ENCODE measurements at regions not wholly inside any gene's neighbourhood (a gene's known extent, or its start where the extent isn't known, plus 50 kb on each side); places are given as distances from the start of the nearest gene placed in this dataset.

DNA sequence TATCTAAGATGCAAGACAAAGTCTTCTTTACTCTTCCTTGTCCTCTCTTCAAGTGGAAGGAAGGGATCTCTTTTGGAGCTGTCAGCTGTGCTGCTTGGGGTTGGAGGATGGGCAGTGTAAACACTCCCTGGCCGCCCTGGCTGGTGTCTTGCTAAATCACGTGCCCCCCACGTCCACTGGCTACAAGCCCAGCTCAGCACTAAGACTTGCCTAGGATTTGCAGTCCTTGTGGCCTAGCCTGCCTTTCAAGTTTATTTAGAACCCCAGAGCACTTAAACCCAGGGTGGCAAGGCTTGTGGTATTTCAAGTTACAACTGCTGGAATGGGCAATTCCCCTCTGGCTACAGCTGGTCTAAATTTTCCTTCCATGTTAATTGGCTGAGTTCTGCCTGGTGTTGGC is 272.4 kb upstream of the MYO3A start:
- ChIA-PET POLR2A (no interaction called here), CTCF (no interaction called here)

DNA sequence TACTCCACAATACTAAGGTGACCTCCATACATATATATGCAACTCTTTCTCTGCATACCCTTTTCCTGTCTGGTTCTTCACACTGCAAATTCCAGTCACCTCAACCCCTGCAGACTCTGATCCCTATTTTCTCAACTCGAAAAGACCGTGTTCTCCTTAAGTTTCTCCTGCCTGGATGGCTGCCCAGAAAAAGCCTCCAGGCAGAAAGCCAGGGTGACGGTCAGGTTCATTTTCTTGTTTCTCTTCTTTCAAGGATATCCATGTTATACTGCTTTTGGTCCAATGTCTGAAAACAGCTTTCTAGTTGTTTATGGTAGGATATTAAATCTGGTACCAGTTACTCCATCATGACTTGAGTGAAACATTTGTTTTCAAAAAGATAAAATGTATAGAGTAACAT is 267.8 kb upstream of the MYO3A start:
- ChIA-PET POLR2A (no interaction called here), CTCF (no interaction called here)

DNA sequence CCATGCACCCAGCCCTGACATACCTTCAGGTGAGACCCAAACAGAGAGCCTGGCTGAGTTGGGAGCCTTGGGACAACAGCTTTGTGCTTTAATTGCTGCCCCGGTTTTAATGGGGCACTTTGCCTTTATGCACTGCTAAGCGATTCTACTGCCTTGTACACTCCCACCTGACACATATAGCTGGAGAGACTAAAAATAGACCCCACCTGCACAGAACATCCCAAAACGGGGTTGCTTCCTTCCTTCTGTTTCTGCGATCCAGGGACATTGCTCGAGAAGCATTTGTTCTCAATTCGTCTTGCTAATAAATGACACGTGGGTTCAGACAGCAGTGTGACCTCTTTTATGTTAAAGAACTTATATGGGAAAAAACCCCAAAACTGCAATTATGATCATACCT is 258.8 kb upstream of the MYO3A start:
- ChIA-PET CTCF (no interaction called here), POLR2A (no interaction called here)

DNA sequence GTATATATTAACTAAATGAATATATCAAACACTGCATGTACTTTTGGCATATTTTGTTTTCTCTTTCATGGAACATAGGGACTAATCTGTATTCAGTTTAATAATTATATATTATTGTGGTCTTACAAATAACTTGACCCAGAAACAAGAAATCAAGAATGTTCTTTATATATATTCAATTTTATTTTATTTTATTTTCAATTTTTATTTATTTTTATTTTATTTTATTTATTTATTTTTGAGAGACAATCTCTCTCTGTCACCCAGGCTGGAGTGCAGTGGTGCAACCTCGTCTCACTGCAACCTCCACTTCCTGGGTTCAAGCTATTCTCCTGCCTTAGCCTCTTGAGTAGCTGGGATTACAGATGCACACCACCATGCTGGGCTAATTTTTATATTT is 258.4 kb upstream of the MYO3A start:
- ChIA-PET POLR2A (no interaction called here), CTCF (no interaction called here)

DNA sequence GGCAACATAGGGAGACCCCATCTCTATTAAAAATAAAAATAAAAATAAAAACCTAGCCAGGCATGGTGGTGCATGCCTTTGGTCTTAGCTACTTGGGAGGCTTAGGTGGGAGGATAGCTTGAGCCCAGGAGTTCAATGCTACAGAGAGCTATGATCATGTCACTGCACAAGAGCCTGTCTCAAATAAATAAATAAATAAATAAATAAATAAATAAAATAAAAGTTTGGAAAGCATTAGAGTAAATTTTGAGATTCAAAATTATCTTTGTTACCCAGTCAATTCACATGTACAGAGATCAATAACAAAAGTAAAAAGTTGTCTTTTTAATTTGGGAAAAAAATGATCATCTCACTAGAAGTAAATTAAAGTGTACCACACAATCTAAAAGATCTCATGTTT is 255.8 kb upstream of the MYO3A start:
- ChIA-PET POLR2A (no interaction called here), CTCF (no interaction called here)

DNA sequence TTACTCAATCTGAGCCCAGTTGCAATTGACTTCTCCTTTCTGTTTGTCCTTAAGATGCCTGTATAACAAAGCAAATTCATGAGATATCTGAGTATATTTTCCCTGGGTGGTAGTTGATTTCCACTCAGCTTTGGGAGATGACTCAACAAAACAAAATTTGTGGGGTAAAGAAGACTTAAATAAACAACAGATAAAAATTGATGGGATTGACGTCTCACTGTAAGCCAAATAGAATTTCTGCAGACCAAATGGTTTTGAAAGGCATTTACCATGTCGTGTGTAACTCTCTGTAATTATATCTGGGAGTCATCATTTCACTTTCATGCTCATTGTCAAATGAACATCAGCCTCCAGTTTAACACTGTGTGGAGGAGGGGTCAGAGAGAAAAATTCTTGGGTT is 255.4 kb upstream of the MYO3A start:
- CTCF ChIA-PET, result no interaction called here
- POLR2A ChIA-PET, result no interaction called here

DNA sequence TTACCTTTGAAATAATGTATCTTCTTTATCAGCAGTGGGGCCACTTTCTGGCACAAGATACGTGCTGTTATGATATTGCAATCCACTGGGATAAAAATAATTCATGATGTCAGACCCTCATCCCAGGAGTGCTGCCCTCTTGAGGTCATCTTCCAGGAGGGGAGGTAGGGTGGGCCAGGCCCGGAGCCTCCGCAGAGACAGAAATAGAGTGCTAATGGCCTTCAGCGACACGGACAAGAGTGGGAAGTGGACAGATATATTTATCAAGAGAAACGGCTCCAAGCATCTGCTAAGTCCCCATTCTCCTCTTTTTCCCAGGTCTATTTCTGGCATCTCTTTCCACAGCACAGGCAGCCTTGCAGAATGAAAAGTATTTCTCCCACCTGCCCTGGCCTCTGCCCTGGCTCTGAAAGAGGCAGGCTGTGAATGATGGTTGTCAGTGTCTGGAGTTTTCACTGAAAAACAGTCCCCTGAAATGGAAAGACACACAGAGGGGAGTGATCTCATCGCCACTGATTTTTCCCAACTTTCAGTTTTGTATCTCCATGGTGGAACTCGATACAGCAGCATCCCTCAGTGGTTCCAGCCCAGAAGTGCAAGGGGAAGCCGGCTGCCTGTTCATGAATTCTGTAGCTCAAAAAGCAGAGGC is 251.7 kb upstream of the MYO3A start:
- CTCF ChIA-PET, result no interaction called here

DNA sequence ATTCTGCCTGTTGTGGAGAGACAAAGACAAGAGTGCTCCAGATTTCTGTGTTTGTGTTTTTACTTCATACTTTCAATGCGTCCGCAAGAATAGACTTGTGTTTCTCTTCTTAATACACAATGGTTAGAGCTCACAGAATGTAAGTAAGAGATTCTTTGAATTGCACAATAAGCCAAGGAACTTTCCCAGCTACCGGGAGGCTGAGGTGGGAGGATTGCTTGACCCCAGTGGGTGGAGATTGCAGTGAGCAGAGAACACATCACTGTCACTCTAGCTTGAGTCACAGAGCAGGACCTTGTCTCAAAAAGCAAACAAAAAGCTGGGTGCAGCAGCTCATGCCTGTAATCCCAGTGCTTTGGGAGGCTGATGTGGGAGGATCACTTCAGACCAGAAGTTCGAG is 250.7 kb upstream of the MYO3A start:
- ChIA-PET POLR2A (no interaction called here), CTCF (no interaction called here)

More for the DNA sequence above, 251.7 kb upstream of the MYO3A start:
- POLR2A ChIA-PET, result no interaction called here

DNA sequence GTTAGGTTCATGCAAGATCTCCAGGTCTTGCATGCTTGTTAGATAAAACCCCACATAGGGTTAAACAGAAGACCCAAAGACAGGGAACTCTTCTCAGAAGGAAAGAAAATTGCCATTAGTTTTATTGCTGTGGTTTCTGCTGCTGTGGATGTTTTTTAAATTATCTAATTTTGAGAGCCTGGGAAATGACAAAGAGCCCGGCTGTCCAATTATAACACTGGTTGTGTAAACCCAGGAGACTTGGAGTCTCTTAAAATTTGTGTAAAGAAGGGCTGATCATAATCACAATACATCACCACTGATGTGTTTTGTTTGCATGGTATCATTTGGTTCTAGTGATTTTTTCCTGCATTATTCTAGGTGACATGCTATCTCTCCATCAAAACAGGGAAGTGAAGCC is 246.5 kb upstream of the MYO3A start:
- ChIA-PET POLR2A (no interaction called here), CTCF (no interaction called here)

DNA sequence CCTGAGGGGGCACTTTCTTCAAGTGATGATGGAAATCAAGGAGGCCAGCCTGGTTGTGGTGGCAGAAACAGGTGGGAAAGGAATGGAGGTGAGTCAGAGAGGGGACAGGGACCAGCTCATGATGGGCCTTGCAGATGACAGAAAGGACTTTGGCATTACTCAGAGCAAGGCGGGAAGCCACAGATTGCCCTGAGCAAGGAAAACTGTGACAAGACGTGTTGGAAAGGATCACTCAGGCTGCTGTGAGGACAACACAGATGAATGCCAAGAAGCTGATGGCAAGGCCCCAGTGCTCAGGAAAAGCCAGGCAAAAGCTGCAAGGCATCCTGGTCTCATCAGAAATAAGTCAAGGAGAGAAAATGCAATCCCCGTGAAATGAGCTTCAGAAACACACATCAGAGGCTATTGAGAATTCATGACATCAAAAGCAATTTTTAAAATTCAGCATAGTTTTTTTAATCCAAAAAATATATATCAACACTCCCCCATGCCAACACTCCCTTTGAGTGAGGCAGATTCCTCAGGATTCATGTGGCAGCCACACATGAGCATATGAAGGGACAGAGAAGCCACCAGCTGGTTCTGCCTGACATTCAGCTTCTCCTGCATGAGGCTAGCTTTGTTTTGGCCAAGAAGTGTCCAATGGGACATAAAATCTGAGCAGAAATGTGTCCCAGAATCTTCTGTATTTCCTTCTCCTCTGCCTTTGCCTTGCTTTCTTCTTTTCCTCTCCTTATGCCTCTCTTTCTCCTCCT is 244.5 kb upstream of the MYO3A start:
- POLR2A ChIA-PET, result no interaction called here
- CTCF ChIA-PET, result no interaction called here

DNA sequence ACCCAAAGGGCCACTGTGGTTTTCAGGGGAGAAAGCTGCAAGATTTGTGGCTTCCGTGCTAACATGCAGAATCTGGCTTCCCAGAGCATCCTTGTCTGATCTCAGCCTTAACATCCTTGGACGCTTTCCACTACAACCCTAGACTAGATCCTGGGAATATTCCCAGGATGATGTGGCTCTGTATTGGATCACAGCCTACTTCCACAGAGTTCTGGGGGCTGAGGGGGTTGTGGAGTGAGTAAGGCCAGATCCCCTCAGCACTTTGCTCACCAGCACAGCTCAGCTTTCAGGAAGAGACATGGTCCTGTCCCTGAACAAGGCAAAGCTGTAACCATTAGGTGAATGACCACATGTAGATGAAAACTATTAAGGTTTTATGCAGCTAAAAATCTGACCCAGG is 241.3 kb upstream of the MYO3A start:
- ChIA-PET POLR2A (no interaction called here), CTCF (no interaction called here)

DNA sequence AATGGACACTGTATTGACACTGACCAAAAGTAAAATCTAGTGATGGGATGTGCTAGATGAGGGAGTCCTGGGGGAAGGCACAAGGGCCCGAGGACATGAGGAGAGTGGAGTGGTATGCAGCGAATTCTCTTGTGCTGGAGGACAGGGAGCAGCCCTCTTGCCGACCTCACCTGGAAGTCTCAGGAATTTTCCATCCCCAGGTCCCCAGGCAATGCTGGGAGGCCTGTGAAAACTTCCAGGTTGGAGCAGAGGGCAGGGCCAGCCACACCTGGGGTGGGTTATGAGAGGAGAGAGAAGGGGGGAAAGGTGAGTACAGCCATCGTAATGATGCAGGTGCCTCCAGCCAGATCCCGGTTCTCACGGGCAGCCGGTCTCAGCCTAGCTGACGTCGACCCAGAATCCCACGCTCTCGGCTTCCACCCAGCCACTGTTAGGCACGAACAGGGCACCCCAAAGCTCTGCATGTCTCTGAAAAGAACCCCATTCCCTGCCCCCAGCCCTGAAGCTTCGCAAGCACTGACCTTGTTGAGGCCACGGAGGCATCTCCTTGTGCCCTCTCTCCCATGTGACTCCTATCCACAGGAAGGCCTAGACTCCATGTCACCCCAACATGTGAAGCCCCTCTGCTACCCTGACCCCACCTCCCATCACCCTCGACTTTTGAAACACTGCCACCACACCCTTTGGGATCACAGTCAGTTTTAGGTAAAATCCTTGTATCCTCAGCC is 239.7 kb upstream of the MYO3A start:
- ChIA-PET POLR2A (no interaction called here), CTCF (no interaction called here)

DNA sequence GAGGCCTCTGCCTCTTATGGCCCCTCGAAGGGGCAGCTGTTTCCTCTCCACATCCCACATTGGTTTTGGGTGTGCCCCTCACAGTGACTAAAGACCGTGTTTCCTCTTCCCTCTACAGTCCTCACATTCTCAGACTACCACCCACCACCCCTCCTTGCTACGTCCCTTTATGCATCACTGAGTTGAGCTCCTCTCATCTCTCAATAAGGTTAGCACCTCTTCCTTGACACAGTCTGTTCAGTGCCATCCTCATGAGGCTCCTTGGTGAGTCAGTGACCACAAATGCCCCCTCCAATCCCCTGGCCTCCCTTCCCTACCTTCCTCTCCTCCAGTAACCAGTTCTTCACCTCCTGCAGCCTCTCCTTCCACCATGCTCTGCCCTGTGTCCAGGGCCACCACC is 239.1 kb upstream of the MYO3A start:
- ChIA-PET POLR2A (no interaction called here), CTCF (no interaction called here)

DNA sequence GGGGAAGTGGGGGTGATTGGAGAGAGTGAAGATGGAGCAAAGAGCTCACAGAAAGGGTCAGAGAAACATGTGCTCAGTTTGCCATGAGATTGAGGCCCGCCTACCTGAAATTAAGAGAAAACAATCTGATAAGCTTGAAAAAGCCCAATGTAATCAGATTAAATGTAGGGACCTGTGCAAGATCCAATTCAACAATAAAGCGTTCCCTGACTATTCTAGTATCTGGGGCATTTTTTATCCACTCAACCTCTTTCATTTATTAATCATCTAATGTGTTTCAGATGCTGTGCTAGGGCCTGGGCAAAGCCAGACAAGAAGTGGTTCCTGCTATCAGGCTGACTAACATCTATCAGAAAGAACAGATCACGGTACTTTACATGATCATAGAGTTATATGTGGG is 238.4 kb upstream of the MYO3A start:
- CTCF ChIA-PET, result no interaction called here
- POLR2A ChIA-PET, result no interaction called here

DNA sequence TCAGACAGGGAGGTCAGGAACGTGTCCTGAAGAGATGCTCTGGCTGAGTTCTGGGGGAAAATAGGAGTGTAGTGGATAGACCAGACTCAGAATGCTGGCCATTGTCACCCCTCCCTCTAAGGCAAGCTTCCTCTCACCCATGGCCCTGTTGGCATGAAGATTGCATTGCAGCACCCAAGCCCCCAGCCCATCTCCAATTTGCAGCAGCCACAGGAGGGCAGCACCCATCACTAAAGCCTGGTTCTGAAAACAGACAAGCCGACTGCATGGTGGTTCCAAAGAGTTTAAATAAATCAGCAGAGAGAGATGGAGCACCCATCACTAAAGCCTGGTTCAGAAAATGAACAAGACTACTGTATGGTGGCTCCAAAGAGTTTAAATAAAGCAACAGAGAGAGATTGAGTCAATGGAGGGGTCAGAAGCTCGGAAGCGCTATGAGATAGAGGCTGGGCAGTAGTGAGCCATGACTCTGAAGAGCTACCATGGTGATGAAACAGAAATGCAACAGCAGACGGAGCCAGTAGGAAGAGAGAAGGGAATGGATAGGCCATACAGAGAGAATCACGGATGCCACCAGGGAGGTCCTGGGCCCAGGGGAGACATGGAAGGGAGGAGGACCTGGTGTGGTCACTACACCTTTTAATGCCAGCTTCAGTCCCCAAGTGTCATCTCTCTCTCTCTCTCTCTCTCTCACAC is 237.9 kb upstream of the MYO3A start:
- ChIA-PET CTCF (no interaction called here), POLR2A (no interaction called here)

DNA sequence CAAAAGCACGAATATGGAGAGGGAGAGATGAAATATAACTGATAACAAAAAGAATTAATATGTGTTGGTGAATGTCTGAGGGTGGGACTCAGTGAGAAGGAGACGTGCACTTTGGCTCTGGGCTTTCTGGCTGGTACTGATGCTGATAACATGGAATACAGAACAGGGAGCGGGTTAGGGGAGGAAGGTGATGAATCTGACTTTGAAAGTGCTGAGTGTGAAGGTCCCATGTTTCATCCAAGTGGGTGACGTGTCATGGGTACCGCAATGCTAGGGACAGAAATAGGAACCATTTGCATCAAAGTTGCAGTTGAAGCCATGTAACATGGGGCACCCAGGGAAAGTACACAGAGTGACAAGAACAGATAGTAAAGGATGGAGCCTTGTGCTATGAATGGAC is 236.6 kb upstream of the MYO3A start:
- ChIA-PET CTCF (no interaction called here), POLR2A (no interaction called here)

DNA sequence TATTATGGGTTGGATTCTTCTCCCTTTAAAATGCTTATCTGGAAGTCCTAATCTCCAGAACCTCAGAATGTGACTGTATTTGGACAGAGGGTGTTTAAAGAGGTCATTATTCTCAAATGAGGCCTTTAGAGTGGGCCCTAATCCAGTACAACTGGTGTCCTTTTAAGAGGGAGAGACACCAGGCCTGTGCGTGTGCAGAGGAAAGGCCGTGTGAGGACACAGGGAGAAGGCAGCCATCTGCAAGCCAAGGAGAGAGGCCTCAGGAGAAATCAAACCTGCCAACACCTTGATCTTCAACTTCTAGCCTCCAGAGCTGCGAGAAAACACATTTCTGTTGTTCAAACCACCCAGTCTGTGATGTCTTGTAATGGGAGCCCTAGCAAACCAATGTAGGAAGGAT is 235.4 kb upstream of the MYO3A start:
- CTCF ChIA-PET, result no interaction called here
- POLR2A ChIA-PET, result no interaction called here

DNA sequence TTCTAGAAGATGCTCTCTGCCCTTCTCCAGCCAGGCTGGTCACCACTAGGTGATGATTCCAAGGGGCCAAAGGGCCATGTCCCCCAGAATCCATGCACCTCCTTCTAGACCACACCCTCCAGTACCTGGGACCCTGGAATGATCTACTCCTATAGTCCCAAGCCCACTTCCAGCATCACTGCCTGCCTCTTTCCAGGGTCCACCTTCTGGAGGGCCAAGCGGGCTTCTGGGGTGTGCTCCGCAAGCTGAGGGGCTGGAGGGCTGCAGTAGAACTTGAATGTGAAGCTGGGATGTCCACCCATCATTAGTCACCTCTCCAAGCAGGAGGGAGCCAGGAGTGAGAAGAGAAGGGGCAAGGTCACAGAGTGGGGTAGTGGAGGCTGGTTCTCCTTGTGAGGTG is 234.4 kb upstream of the MYO3A start:
- CTCF ChIA-PET, result interaction anchor here (0.7 kb wide), 1 partner anchor 1002 kb away, joined by 3 read pairs; no protein-coding TSS in a partner anchor
- POLR2A ChIA-PET, result no interaction called here

DNA sequence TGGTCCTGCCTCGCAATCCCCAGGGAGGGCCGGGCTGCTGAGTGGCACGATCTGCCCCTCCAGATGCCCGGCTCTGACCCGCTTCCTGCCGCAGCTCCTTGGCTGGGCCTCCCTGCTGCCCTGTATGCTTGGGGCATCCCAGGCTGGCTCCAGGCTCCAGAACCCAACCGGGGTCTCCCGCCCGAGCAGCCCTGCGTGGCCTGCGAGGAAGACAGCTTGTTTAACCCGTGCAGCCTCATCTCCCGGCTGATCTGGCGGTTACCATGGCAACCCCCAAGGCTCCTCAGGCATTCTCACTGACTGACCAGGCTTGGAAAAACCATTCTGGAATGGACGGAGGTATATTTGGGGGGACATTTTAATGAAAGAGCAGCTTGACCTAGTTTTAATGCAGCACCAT is 232.4 kb upstream of the MYO3A start:
- CTCF ChIA-PET, result interaction anchor here (0.9 kb wide), 1 partner anchor 10 kb away, joined by 3 read pairs; no protein-coding TSS in a partner anchor
- POLR2A ChIA-PET, result no interaction called here

DNA sequence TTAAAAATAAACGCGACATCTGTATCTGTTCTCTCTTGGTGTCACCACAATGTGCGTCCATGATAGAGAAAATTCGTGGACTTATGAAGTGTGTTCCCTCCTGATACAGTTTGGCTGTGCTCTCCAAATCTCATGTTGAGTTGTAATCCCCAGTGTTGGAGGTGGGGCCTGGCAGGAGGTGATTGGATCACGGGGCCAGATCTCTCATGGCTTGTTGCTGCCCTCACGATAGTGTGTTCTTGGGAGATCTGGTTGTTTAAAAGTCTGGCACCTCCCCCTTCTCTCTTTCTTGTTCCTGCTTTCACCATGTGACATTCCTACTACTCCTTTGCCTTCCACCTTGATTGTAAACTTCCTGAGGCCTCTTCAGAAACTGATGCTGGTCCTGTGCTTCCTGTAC is 229.4 kb upstream of the MYO3A start:
- CTCF ChIA-PET, result no interaction called here
- POLR2A ChIA-PET, result no interaction called here

DNA sequence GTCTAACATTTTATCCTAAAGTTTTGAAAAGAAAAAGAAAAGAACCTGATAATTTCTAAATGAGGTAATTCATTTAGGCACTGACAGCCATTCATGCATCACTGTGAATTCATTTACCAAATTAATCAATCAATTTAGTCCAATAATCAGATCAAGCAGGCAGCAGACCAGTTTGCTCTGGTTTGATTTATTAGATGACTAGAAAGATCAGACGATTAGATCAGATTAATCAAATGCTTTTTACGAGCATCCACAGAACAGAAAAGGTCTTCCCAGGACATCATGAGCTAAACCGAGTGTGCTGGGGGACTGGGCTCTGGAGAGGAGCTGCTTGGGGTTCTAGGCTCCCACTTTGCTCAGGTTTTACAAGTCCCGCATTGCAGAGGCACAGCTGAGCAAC is 226.5 kb upstream of the MYO3A start:
- ChIA-PET CTCF (no interaction called here), POLR2A (no interaction called here)
